GM18873 (cell line): ENCODE measurements at regions not wholly inside any gene's neighbourhood (a gene's known extent, or its start where the extent isn't known, plus 50 kb on each side); places are given as distances from the start of the nearest gene placed in this dataset.

Source experiments
- ATAC-seq: cut with Tn5 transposase; IDR thresholded peaks from one replicate; pipeline ENCODE4 v1.9.1; 2021; ENCODE audit warnings: mild to moderate bottlenecking, moderate library complexity, moderate number of reproducible peaks; ENCODE audit not compliant: unreplicated experiment, low FRiP score

DNA sequence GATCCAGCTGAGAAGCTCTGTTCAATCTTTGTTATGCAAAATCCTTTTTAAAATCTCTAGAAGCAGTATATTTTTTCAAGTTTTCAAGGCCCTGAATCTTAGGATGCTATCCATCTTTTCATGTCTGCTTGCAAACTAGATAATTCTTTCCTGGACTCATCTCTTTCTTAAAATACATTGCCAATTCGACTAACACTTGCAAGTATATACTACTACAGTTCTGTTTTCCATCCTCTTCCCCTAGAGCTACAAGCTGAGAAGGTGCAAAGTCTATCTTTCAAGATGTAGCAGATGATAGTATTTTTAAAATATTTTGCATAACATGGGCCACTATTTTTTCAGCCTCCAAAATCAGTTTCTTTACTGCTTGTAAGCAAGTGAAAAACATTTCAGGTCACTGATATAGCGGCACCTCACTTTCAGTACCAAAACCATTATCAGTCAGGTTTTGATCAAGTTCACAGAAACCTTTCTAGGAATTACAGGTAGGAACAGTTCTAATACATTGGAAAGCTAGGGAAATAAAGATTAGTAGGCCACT is 196.4 kb upstream of the CDH20 start:
- ATAC-seq: no peak

DNA sequence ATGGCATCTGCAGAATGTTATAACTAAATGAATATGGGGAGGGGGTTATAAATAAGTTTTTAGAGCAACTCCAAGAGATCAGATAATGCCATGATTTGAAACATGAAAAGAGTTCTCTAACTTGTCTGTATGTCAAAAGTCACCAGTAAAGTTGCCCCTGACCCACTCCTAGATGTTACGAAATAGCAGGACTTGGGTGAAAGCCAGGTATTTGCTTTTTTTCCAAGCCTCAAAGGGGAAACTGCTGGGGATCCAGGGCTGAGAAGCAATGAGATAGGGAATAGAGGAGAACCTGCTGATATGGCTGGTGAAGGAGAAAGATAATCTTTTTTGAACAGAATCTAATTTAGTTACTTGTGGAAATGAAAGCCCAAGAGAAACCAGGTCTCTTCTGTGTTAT is 191.5 kb upstream of the CDH20 start:
- no peak for ATAC-seq

DNA sequence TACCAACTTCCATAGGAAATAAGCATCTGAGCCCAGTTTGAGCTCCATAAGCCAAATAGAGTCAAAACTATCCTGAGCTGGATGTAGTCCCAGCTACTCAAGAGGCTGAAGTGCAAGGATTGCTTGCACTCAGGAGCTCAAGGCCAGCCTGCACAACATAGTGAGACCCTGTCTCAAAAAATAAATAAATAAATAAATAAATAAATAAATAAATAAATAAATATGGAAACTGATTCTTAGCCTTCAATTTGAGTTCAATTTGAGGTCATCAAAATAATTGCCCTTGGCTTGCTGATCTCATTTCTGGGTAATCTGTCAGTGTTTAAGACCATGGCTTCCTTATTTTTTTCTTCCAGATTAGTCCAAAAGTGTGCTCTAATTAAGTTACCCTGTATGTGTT is 184.9 kb upstream of the CDH20 start:
- no peak for ATAC-seq

DNA sequence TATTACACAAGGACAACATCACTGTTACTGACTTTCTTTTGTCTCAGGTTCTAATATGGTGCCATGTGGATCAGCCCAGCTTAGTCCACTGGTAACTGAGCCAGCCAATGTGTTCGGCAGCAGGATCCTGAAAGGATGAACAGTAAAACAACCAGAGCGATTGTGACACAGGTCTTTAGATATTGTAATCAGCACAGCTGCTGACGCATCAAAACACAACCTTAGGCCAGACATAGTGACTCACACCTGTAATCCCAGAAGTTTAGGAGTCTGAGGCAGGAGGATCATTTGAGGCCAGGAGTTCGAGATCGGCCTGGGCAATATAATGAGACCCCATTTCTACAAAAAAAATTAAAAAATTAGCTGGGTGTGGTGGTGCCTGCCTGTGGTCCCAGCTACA is 183.4 kb upstream of the CDH20 start:
- no peak for ATAC-seq

DNA sequence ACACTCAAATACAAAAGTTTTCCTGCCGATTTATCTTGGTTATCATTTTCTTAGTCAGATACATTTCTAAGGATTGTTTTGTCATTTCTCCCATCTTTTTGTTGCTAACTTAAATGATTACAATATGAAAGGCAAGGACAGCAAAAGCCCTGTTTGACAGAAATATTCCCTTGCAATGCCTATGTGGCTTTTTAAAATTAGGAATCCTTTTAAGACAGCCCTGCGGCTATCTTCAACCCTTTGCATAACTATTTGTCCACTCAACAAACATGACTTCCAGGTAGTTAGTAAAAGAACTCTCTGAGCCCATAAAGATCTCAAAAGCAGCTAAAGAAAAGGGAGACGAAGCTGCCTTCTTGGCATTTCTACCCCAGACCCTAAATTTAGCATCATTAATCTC is 179.7 kb upstream of the CDH20 start:
- ATAC-seq: no peak

DNA sequence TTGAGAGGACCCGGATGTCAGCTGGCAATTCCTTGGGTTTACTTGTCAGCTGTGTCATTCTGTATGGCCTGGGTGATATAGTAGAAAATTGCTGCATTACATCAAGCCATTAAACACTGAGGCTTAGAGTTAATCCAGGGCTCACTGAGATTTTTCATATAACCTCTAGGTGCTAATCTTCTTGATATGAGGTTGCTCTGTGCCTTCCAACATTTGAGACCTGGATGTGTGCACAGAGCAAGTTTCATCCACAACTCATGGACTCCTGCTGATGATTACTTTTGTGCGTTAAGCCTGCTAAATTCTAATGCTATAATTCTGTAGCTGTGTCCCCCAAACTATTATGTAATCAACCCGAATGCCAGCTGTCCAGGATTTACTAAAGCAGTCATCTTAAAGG is 178.4 kb upstream of the CDH20 start:
- no peak for ATAC-seq

DNA sequence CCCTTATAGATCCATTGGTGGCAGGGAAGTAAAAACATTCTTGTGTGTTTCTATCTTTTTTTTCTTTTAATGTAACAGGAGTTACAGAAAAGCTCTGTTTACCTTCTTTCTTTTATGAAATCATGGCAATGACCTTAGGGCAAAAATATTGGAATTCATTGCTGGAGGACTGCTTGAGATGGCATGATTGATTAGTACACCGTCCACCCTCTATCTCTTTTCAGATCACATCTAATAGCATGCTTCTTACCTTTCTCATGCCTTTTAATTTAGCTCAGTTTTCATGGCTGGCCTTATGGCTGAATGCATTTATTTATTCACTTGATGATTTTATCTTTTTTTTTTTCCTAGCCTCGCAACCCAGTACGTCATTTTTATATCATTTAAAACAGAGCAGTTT is 177.6 kb upstream of the CDH20 start:
- ATAC-seq: no peak

DNA sequence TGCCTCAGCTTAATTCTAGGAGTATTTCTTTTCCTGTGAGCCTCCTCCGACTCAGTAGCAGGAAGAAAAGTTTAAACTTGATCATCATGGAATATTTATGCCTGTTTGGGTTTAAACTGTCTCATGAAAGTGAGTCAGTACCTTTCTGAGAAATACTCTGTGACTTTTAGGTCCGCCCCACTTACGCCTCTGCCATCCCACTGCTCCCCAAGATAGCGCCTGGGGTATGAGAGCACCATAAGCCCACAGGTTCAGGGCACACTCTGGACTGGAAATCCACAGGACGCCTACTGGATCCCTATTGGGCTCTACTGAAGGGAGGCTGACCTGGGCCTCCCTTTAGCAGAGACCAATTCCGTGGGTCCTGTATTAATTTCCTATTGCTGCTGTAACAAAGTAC is 175.8 kb upstream of the CDH20 start:
- ATAC-seq: no peak

DNA sequence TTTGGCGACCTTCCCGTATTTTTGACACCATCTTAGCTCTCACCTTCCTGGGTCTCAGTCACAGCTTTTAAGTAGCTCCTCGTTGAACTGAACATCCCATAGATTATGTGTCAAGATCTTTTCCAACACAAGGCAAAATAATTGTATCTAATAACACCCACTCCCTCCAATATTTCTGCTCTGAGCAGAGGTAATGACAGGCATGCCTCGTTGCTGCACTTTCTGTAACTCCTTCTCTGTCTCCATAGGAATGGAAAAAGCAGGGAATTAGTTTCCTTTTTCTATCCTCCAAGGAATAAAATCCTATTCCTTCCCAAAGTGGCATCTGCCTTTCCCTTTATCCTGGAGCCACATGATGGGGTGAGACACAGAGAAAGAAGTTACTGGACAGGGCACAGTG is 174.0 kb upstream of the CDH20 start:
- no peak for ATAC-seq

DNA sequence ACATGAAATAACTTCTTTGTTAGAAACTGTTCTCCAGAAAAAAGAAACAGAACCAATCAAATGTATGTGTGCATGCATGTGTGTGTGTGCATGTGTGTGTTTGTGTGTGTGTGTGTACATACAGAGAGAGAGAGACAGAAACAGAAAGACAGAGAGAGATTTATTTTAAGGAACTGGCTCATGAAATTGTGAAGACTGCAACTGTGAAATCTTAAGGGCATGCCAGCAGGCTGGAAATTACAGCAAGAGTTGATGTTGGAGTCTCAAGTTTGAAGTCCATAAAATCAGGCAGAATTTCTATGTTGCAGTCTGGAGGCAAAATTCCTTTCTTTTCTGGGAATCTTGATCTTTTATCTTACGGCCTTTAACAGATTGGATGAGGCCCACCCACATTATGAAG is 168.9 kb upstream of the CDH20 start:
- ATAC-seq: no peak

DNA sequence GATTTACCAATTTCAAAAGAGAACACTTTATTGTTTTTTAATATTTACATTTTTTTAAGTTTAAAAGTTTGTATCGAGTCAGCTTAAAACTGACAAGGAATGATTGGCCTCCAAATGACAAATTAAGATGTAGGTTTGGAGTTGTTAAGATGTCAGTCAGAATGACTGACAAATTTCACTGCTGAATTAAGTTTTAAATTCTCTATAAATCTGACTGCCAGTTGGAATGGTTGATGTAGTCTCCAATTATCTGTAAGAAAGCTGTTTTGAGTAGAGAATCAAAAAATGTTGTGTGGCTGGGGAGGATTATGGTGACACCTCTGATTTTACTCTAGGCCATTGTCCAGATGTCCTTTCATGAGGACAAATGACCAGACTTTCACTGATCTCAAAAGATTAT is 165.3 kb upstream of the CDH20 start:
- ATAC-seq: no peak

DNA sequence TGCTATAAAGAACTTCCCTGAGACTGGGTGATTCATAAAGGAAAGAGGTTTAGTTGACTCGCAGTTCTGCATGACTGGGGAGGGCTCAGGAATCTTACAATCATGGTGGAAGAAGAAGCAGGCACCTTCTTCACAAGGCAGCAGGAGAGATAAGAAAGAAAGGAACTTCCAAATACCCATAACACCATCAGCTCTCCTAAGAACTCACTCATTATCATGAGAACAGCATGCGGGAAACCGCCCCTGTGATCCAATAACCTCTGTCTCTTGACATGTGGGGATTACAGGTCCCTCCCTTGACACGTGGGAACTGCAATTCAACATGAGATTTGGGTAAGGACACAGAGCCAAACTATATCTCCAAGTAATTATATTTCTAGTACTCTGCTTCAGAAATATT is 163.8 kb upstream of the CDH20 start:
- no peak for ATAC-seq

DNA sequence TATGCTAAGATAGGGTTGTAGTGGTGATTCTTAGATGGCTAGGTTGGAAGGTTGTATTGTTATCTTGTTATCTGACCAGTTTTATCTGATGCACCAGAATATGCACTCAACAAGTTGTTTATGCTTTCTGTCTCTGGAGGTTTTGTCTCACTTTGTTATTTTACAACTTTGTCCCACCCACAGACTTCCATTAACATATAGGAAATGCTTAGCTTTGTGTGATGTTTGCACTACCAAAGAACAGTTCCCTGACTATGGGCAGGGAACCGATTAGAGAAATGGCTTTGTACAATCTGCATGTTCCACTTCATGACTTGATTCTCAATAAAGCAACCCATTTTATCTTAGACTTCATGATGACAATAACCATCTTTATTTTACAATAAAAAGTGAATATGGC is 160.6 kb upstream of the CDH20 start:
- ATAC-seq: no peak

DNA sequence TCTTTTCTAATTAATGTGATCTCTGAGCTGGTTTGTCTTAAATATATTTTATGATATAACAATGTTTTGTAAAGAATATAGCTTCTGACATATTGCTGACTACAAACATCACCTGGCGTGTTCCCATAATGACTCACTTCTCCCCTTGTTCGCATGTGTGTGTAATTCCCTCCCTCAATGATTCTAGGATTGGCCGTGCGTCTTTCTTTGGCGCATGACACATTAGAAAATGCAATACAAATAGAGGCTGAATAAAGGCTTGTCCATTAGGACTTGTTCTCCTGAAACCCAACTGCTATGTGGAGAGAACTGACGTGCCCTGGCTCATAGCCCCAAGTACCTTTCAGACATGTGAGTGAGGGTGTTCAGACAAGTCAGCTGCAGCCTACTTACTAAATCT is 159.7 kb upstream of the CDH20 start:
- no peak for ATAC-seq

DNA sequence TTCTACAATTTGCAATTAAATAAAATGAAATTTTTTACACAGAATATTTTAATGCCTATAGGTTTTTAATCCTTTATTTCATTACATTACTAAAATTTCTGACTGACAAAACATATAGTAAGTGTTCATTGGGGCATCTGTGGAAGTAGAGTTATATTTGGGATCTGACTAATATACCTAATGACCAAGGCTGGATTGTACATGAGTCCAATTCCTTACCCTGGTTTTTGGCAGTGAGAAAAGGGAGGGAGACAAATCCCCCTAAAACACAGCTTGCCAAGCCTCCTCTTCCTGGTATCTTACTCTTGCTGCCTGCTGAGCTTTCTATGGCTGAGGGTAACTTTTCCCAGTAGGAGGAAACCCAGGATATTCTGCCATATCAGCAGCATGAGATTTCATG is 149.4 kb upstream of the CDH20 start:
- no peak for ATAC-seq

DNA sequence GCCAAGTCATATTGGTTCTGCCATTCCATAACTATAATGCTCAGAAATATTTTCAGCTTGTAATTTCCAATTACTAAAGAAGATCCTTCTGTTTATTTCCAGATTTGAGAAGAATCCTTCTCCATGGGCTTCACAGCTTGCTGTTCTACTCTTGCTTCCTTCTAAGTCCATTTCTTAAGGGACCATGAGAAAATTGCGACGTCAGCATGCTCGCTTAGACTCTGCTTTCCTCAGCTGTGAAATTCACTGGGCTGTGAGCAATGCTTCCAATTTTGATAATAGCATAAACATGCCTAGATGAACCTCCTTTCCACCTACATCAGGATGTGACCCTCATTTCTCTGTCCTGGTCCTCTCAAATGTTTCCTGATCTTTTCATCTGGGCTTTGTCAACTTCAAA is 145.3 kb upstream of the CDH20 start:
- no peak for ATAC-seq

DNA sequence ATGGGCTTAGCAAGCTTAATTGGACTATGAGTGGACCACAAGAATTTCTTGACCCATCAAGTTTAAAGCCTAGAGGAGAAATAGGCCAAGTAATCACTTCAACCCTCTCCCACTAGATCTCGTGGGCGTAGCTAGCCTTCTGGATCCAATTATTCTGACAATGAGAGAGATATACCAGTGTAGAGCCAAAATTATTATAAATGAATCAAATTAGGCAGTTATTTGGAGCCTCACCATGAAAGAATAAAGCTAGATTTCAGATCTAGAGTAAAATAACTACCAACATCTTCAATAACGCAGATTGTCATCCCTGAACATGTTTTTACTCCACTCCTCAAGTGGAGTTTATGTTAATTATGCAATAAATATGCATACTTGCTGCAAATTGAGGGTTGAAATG is 143.9 kb upstream of the CDH20 start:
- ATAC-seq: no peak

DNA sequence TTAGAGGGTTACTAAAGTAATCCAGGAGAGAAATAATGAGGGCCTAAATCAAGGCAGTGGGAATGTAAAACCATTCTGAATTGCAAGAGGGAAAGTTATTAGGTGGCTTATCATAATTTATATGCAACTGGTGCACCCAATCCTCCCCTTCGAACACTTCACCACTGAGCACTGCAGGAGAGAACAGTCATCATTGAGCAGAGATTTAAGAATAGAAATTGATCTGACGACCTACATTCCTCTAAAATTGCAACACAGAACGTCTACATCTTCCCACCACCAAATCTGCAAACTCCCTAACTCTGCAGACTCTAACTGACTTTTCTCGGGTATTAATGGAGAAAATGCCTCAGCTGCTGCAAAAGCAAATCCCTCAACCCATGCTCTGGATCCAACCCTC is 138.5 kb upstream of the CDH20 start:
- ATAC-seq: no peak

DNA sequence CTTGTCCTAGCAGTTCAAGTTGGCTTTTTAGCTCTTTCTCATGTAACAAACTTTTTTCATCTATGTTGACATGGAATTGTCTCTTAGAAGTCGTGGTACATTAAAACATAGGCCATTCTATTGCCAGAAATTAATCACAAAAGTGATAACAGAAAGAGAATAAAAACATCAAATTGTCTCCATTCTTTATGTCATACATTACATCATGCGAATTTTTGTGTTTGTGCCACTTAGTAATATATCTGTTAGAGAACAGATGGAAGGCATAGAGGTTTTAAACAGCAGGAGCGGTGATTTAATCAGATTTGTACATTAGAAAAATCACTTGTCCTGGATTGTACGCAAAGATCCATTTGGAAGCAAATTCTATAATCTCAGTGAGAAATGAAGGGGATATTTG is 136.5 kb upstream of the CDH20 start:
- no peak for ATAC-seq

DNA sequence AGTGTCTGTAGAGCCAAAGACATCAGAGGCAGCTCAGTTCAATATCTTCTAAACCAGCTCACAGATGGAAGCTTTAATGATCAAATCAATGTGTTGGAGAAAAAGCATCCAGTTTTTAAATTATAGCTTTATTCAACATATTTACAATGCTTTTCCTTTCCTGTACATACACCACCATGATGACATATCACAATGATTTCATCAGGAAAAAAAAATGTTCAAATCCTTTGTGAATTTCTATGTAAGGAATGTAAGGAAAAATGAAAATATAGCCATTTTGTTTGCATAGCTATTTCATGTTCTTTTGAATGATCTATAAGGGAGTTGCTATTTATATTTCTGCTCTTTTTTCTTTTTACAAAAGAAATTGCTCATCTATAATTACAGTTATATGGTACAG is 134.7 kb upstream of the CDH20 start:
- ATAC-seq: no peak

DNA sequence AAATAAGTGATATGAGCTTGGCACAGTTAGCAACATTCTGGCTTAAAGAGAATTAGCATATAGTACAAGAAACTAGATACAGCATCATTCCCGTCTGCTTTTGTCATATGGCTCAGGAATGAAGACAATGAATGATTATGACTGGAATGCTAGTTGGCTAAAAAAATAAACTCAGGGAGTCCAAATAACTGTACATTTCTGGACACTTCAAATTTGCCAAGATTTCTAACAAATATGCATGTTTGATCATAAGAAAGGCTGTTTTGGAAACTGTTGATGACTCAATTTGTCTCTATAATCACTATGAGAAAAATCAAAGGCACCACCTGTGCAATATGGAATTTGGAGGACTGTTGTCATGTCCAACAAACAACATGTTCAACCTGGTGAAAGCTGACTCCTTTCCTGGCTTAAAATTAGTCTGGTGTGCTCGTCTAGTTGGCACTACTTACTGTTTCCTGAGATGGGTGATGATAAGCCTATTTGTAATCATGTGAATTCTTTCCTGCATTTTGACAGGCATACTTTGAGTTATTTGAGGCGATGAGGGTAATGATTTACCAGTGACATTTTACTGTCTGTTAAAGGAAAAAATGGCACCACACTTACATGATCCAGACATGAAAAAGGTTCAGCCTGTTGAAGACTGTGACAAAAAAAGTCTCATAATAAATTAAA is 133.9 kb upstream of the CDH20 start:
- ATAC-seq: no peak

DNA sequence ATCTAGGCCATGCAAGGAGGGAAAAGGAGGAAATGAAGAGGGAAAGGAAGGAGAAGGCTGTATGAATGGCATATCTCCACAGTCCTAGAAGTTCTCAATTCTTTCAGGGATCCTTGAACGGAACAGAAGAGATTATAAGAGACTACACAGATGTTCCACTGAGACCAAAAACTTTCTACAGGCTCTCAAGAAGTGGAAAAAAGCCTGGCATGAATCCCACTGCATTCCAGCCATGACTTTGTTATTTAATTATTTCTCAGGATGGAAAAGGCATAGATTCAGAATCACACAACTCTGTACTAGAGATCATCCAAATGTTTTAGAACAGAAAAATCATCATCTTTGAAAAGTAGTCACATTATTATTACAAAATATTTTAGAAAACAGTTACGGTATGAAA is 131.7 kb upstream of the CDH20 start:
- no peak for ATAC-seq

DNA sequence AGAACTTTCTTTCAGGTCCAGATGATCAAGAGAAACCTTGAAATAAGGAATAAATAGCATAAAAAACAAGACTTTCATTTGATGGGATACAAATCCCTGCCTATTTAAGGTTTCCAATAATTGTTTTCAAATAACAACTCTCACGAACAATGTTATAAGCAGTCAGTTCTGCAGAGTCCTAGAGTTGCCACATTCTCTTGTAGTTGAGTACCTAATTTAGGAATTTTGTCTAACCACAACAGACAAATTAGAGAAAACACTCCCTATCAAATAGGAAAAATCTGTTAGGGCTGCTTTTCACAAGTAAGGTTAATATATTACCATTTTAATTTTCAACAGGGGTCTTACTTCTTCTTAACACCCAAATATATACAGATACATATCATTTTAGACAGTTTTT is 130.1 kb upstream of the CDH20 start:
- no peak for ATAC-seq
